PC-3 (cell line): ENCODE measurements at regions not wholly inside any gene's neighbourhood (a gene's known extent, or its start where the extent isn't known, plus 50 kb on each side); places are given as distances from the start of the nearest gene placed in this dataset.

Experiments used
- ATAC-seq: fragments of 200-7000 bp; cut with Tn5 transposase; 2 replicates; pipeline ENCODE4 v1.9.1; 2020; ENCODE audit warnings: mild to moderate bottlenecking, moderate library complexity
- BruUV-seq: library from RNA; stranded (reverse); fragments of 400-500 nt; replicated peaks from 2 replicates; lab custom pipeline; 2021; lab: Mats Ljungman, UMichigan
- CTCF ChIA-PET: fragments of 300-600 bp; sonication (Branson Sonifier 250); formaldehyde crosslinking; loops from one replicate; lab custom pipeline; 2022; ENCODE audit warnings: antibody characterized with exemption; lab: Charles Lee
- POLR2A ChIA-PET: fragments of 300-600 bp; sonication (Branson Sonifier 250); formaldehyde crosslinking; loops from one replicate; lab custom pipeline; 2022; ENCODE audit warnings: antibody characterized with exemption; ENCODE audit not compliant: unreplicated experiment; lab: Charles Lee
- DNase-seq: peaks from one replicate; pipeline ENCODE4 v3.0.0-alpha.2; 2015
- H2AFZ ChIP-seq: fragments of 300-600 bp; sonication (generic); 2 replicates; pipeline ENCODE4 v1.6.0; 2016; ENCODE audit warnings: antibody characterized with exemption, low read length
- H3F3A ChIP-seq: fragments of 300-600 bp; sonication (generic); one replicate; pipeline ENCODE4 v1.6.0; 2017; ENCODE audit warnings: antibody characterized with exemption, low read length, control low read depth, mild to moderate bottlenecking; ENCODE audit not compliant: unreplicated experiment
- H3K27ac ChIP-seq: fragments of 300-600 bp; sonication (generic); 2 replicates; pipeline ENCODE4 v1.5.1; 2016; ENCODE audit warnings: mild to moderate bottlenecking, low read length
- H3K27me3 ChIP-seq: fragments of 300-600 bp; sonication (generic); 2 replicates; pipeline ENCODE4 v1.6.1; 2016; ENCODE audit warnings: low read length, mixed read lengths
- H3K36me3 ChIP-seq: fragments of 300-600 bp; sonication (generic); 2 replicates; pipeline ENCODE4 v1.6.1; 2016; ENCODE audit warnings: low read depth, mixed run types, low read length, mixed read lengths
- H3K4me1 ChIP-seq: fragments of 300-600 bp; sonication (generic); 2 replicates; pipeline ENCODE4 v1.5.1; 2016; ENCODE audit warnings: low read length; ENCODE audit not compliant: insufficient read depth
- H3K4me2 ChIP-seq: fragments of 300-600 bp; sonication (generic); 2 replicates; pipeline ENCODE4 v1.6.0; 2016; ENCODE audit warnings: low read length
- H3K4me3 ChIP-seq: fragments of 300-600 bp; sonication (generic); 2 replicates; pipeline ENCODE4 v1.5.1; 2016; ENCODE audit warnings: mild to moderate bottlenecking, low read length, mixed read lengths
- H3K79me2 ChIP-seq: fragments of 300-600 bp; sonication (generic); 2 replicates; pipeline ENCODE4 v1.6.1; 2017; ENCODE audit warnings: low read length, mixed read lengths
- H3K9ac ChIP-seq: fragments of 300-600 bp; sonication (generic); 2 replicates; pipeline ENCODE4 v1.6.0; 2016; ENCODE audit warnings: mild to moderate bottlenecking, low read length
- H3K9me2 ChIP-seq: fragments of 300-600 bp; sonication (generic); replicated peaks from 2 replicates; pipeline ENCODE4 v1.6.1; 2016; ENCODE audit warnings: mixed run types, low read length, mixed read lengths
- H3K9me3 ChIP-seq: fragments of 300-600 bp; sonication (generic); 2 replicates; pipeline ENCODE4 v1.6.1; 2016; ENCODE audit warnings: low read length, mixed read lengths
- H4K20me1 ChIP-seq: fragments of 300-600 bp; sonication (generic); 2 replicates; pipeline ENCODE4 v1.6.1; 2016; ENCODE audit warnings: low read length, mixed read lengths
- EZH2 ChIP-seq: fragments of 300-600 bp; sonication (generic); IDR thresholded peaks from one replicate; pipeline ENCODE4 v1.6.1; 2017; ENCODE audit warnings: antibody characterized with exemption, mild to moderate bottlenecking, low read length; ENCODE audit not compliant: unreplicated experiment
- EZH2phosphoT487 ChIP-seq: fragments of 300-600 bp; sonication (generic); IDR thresholded peaks from 2 replicates; pipeline ENCODE4 v1.6.1; 2018; ENCODE audit warnings: mild to moderate bottlenecking, antibody characterized with exemption, low read length, borderline replicate concordance
- intact Hi-C: fragments of 100-400 bp; cut with micrococcal nuclease; formaldehyde crosslinking; loops from 2 replicates; pipeline ENCODE4 v1.9.0; 2023
- TF ChIP-seq, protein P1 (sequence below): fragments of 300-600 bp; sonication (generic); conservative IDR thresholded peaks from 2 replicates; pipeline ENCODE4 v1.5.1; 2017; ENCODE audit warnings: antibody characterized with exemption, low read depth, mild to moderate bottlenecking, low read length

DNA sequence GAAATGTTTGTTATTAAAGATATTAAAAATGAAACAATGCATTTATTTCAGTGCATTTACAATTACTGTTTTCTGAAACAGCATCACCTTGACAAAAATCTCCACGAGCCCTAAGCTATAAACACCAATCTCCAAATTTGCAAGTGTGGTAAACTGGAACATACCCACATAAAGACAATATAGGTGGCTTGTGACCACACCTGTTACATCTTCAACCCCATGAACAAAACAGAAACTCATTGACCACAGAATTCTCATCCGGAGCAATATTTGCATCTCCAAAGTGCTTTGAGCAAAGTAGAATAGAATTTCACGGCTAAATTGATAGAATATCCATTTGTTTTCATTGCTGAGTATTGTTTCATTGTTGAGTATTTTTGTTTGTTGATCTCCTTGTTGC is 375.2 kb upstream of the FLRT2 start:
- ChIA-PET POLR2A (no interaction called here), CTCF (no interaction called here)
- H3K79me2 ChIP-seq = no peaks in the 10 kb centered on the region
- no peak for ATAC-seq
- intact Hi-C loops = no loop called here
- TF ChIP-seq EZH2phosphoT487 = no peak
- TF ChIP-seq EZH2 = no peak
- TF ChIP-seq, protein P1, sequence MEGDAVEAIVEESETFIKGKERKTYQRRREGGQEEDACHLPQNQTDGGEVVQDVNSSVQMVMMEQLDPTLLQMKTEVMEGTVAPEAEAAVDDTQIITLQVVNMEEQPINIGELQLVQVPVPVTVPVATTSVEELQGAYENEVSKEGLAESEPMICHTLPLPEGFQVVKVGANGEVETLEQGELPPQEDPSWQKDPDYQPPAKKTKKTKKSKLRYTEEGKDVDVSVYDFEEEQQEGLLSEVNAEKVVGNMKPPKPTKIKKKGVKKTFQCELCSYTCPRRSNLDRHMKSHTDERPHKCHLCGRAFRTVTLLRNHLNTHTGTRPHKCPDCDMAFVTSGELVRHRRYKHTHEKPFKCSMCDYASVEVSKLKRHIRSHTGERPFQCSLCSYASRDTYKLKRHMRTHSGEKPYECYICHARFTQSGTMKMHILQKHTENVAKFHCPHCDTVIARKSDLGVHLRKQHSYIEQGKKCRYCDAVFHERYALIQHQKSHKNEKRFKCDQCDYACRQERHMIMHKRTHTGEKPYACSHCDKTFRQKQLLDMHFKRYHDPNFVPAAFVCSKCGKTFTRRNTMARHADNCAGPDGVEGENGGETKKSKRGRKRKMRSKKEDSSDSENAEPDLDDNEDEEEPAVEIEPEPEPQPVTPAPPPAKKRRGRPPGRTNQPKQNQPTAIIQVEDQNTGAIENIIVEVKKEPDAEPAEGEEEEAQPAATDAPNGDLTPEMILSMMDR = no peak
- H3K9me2 ChIP-seq = no peaks in the 10 kb centered on the region
- DNase-seq = no peak
- H4K20me1 ChIP-seq = no peaks in the 10 kb centered on the region
- no peak overlapping the region for H3K4me3 ChIP-seq
- BruUV-seq = no TSS peak
- no peaks in the 10 kb centered on the region for H3K27me3 ChIP-seq
- H3K9ac ChIP-seq = no peak overlapping the region
- no peaks in the 10 kb centered on the region for H3K4me1 ChIP-seq
- H3K36me3 ChIP-seq = no peaks in the 10 kb centered on the region
- H3F3A ChIP-seq = no peaks in the 10 kb centered on the region
- 0 out of 2 replicates have a peak, but pooled peaks cover 2% of the 10 kb centered on the region for H3K9me3 ChIP-seq
- no peak overlapping the region for H2AFZ ChIP-seq
- no peak overlapping the region for H3K4me2 ChIP-seq
- H3K27ac ChIP-seq = no peak overlapping the region

DNA sequence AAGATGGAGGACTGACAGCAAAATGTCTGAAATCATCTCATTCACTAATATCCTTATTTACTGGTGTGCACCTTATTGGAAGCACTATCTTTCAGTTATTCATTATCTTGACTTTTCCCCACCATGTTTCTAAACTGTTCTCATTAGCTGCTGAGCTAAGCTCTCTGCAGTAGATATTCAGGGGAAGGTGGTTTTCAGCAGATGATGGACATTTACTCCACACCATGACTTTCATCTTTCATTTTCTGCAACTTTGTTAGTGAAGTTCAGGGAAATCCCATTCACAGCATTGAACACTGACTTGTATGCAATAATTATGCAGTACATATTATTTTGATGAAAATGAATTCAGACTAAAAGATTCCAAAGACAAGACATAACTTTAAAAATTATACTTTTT is 373.6 kb upstream of the FLRT2 start:
- BruUV-seq = no TSS peak
- H3K27me3 ChIP-seq = no peaks in the 10 kb centered on the region
- H3K79me2 ChIP-seq = no peaks in the 10 kb centered on the region
- no peak for ATAC-seq
- intact Hi-C loops = no loop called here
- no peak overlapping the region for H3K4me3 ChIP-seq
- CTCF ChIA-PET = no interaction called here
- no peaks in the 10 kb centered on the region for H3F3A ChIP-seq
- TF ChIP-seq EZH2 = no peak
- TF ChIP-seq EZH2phosphoT487 = no peak
- TF ChIP-seq, protein P1 = no peak
- no peaks in the 10 kb centered on the region for H3K9me2 ChIP-seq
- H3K9ac ChIP-seq = no peak overlapping the region
- POLR2A ChIA-PET = no interaction called here
- no peaks in the 10 kb centered on the region for H4K20me1 ChIP-seq
- no peaks in the 10 kb centered on the region for H3K4me1 ChIP-seq
- 0 out of 2 replicates have a peak, but pooled peaks cover 3% of the 10 kb centered on the region for H3K9me3 ChIP-seq
- no peak overlapping the region for H3K27ac ChIP-seq
- no peak overlapping the region for H2AFZ ChIP-seq
- DNase-seq = no peak
- no peaks in the 10 kb centered on the region for H3K36me3 ChIP-seq
- no peak overlapping the region for H3K4me2 ChIP-seq

DNA sequence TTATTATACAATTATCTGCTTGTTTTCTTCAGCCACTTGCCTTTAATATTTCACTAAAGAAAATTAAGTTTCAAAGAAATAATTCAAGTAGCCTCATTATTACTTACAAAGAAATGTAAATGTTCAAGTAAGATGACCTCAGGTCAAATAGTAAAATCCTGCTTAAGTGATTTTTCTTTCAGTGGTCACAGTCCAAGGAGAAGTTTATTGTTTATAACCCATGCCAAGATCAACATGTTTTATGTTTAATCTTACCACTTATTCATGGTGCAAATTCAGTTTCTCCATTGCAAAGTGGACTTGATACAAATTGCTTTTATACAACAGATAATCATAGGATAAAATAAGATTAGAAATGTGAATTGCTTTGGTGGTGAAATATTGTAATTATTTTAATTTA is 370.2 kb upstream of the FLRT2 start:
- Histone ChIP-seq H3K36me3 (no peaks in the 10 kb centered on the region), H3K9me2 (no peaks in the 10 kb centered on the region), H3F3A (no peaks in the 10 kb centered on the region), H4K20me1 (no peaks in the 10 kb centered on the region), H3K4me1 (no peaks in the 10 kb centered on the region), H3K27me3 (no peaks in the 10 kb centered on the region), H3K9ac (no peak overlapping the region), H3K79me2 (no peaks in the 10 kb centered on the region), H3K27ac (no peak overlapping the region), H3K9me3 (0 out of 2 replicates have a peak, but pooled peaks cover 3% of the 10 kb centered on the region), H2AFZ (no peak overlapping the region), H3K4me2 (no peak overlapping the region), H3K4me3 (no peak overlapping the region)
- intact Hi-C loops = no loop called here
- TF ChIP-seq EZH2phosphoT487 (no peak), EZH2 (no peak)
- TF ChIP-seq, protein P1 = no peak
- ChIA-PET CTCF (no interaction called here), POLR2A (no interaction called here)
- no peak for DNase-seq
- no TSS peak for BruUV-seq
- no peak for ATAC-seq
